Adipocyte (in vitro differentiated cells): ENCODE measurements at regions not wholly inside any gene's neighbourhood (a gene's known extent, or its start where the extent isn't known, plus 50 kb on each side); places are given as distances from the start of the nearest gene placed in this dataset.
"Not testable (repeated sequence)": the region's sequence is repeated elsewhere in the genome, so short reads cannot be mapped to it uniquely, and the experiment has no call there.

Source experiments
- DNase-seq: peaks from one replicate; pipeline ENCODE4 v3.0.0-alpha.2; 2015; ENCODE audit warnings: low read depth
- H3K27me3 ChIP-seq: replicated peaks from 2 replicates; pipeline ENCODE4 v1.7.0; 2013; ENCODE audit warnings: mild to moderate bottlenecking, low read length, moderate library complexity; ENCODE audit not compliant: control insufficient read depth, insufficient read depth
- H3K36me3 ChIP-seq: 2 replicates; pipeline ENCODE4 v1.7.0; 2013; ENCODE audit warnings: low read length, mild to moderate bottlenecking, moderate library complexity; ENCODE audit not compliant: control insufficient read depth, insufficient read depth, severe bottlenecking
- H3K4me1 ChIP-seq: 2 replicates; pipeline ENCODE4 v1.7.0; 2013; ENCODE audit warnings: mild to moderate bottlenecking, low read length, moderate library complexity; ENCODE audit not compliant: control insufficient read depth, insufficient read depth
- H3K4me3 ChIP-seq: 2 replicates; pipeline ENCODE4 v1.7.0; 2013; ENCODE audit warnings: mild to moderate bottlenecking, low read length, moderate library complexity
- H3K9ac ChIP-seq: 2 replicates; pipeline ENCODE4 v1.7.0; 2013; ENCODE audit warnings: mild to moderate bottlenecking, low read length, moderate library complexity
- H3K9me3 ChIP-seq: 2 replicates; pipeline ENCODE4 v1.7.0; 2013; ENCODE audit warnings: mild to moderate bottlenecking, low read length, moderate library complexity; ENCODE audit not compliant: control insufficient read depth

DNA sequence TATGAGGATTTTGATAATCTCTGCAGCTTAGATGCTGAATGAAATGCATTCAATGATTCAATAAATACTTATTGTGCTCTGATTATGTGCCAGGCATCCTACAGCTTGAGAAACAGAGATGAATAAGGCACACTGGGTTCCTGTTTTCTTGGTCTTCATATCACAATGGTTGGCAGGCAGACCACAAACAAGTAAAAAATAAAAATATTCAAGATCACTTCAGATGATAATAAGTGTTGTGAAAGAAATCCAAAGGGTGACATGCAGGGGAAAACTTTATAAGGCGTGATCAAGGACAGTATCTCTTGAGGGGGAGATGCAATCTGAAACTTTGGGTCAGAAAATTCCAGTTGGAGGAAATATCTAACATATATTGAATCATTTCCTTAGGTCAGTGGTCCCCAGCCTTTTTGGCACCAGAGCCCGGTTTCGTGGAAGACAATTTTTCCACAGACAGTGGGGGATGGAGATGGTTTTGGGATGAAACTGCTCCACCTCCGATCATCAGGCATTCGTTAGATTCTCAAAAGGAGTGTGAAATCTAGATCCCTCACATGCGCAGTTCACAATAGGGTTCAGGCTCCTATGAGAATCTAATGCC is 73.7 kb upstream of the RAP1B start:
- no peaks in the 10 kb centered on the region for H3K9me3 ChIP-seq
- no peak overlapping the region for H3K9ac ChIP-seq
- H3K36me3 ChIP-seq, result no peaks in the 10 kb centered on the region
- H3K4me1 ChIP-seq, result peaks cover 21% of the 10 kb centered on the region
- H3K27me3 ChIP-seq, result no peaks in the 10 kb centered on the region
- DNase-seq, result no peak
- no peak overlapping the region for H3K4me3 ChIP-seq

DNA sequence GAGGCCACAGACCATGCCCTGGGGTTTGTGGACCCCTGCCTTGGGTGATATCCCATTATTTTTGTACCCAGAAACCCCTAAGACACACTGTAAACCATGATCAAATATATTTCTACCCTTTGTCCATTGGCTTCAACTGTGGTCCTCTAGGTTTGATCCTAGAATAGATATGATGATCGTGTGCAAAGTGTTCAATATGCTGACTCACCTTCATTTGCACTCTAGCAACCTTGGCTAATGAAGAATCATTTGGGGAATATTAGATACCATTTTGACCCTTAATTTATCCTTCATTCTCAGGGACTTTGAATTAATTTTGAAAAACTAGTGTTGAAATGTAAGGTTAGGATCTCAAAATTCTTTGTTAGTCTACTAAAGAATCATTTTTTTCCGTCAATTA is 73.1 kb upstream of the RAP1B start:
- H3K9ac ChIP-seq, result no peak overlapping the region
- no peaks in the 10 kb centered on the region for H3K9me3 ChIP-seq
- H3K4me3 ChIP-seq, result no peak overlapping the region
- H3K36me3 ChIP-seq, result no peaks in the 10 kb centered on the region
- H3K4me1 ChIP-seq, result peaks cover 16% of the 10 kb centered on the region
- no peaks in the 10 kb centered on the region for H3K27me3 ChIP-seq
- no peak for DNase-seq

DNA sequence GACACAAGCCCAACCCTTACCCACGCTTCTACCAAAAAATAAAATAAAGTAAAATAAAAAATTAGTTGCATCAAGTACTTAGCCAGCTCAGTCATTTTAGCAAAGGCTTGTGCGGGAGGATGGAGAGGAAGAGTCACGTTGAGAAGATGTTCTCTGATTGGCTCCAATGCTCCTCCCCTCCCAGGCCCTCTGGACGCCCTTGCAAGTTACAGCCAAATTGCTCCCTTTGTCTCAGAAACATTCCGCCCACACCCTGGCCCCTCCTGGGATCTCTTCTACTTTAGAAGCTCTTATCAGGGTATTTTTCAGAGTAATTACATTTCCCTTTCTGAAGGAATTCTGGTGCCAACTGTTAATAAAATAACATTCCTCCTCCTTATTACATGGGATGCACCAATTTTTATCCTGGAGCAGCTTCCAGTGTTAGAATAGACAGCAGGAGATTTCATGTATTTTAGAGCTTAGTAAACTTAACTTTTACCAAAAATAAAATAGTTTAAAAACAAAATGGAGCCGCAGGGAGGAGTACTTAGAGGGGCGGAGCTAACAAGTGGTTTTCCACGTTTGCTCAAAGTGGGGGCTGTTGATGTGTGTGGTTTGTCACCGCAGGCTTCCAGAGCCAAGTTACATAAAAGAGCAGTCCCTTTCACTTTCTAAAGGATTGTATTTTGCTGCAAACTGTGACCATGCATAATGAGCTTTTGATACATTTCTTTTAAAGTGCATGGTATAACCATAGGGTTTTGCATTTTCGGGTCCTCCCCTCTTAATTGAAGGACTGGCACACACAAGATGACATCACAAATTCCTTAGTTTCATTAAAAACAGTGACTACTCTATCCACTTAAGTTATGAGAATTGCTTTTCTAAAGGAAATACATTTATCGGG is 71.7 kb upstream of the RAP1B start:
- Histone ChIP-seq H3K9ac (peak overlapping the region; percentile 68), H3K4me1 (peaks cover 10% of the 10 kb centered on the region), H3K9me3 (no peaks in the 10 kb centered on the region), H3K27me3 (no peaks in the 10 kb centered on the region), H3K4me3 (peak overlapping the region; percentile 73), H3K36me3 (no peaks in the 10 kb centered on the region)
- peak; percentile 22 for DNase-seq

DNA sequence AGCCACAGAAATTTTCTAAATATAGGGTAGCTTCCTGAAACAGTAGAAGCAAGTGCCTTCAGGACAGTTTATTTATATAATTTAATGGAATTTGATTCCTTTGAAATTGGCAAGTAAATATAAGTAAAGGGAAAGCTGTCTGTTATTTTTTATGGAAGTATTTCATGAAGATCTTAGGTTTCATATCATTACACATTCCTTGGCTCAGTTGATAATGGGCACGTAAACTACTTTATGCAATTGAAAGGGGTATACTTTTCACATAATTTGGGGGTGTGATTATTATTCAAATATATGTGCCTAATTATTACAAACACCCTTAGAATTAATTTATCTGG is 71.1 kb upstream of the RAP1B start:
- H3K4me1 ChIP-seq, result peaks cover 10% of the 10 kb centered on the region
- H3K27me3 ChIP-seq, result no peaks in the 10 kb centered on the region
- peak overlapping the region; percentile 73 for H3K4me3 ChIP-seq
- H3K9me3 ChIP-seq, result no peaks in the 10 kb centered on the region
- DNase-seq, result peak; percentile 32
- H3K36me3 ChIP-seq, result no peaks in the 10 kb centered on the region
- peak overlapping the region; percentile 68 for H3K9ac ChIP-seq

DNA sequence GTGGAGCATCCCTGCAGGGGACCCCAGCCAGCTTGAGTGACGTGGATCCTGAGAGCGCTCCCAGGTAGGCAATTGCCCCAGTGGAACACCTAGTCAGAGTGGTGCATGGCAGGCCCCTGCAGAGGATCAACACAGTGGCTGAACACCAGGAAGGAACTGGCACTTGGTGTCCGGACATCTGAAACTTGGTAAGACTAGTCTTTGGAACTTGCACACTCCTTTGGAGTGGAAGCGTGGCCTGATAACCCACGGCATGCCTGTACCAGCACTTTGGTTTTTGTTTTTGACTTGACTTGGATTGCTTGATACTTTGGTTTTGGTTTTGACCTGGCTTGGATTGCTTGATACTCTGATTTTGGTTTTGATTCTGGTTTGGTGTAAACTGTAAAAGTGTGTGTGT is 69.9 kb upstream of the RAP1B start:
- H3K9me3 ChIP-seq, DNase-seq, H3K27me3 ChIP-seq, H3K4me1 ChIP-seq, H3K36me3 ChIP-seq, H3K4me3 ChIP-seq, H3K9ac ChIP-seq: not testable (repeated sequence)

DNA sequence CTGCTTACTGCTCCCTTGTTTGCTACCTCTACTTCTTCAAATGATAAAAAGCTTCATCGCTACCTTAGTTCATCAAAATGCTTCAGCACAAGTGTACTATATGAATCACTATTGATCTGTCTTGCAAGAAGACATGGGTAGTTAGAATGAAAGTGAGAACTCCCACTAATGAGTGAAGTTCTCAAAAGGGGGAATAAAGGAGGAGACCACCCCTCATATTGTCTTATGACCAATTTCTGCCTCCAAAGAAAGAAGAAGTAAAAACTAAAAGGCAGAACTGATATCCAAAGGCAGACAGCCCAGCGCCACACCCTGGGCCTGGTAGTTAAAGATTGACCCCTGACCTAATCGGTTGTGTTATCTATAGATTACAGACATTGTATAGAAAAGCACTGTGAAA is 63.4 kb upstream of the RAP1B start:
- not testable (repeated sequence) for DNase-seq, H3K9me3 ChIP-seq, H3K27me3 ChIP-seq

DNA sequence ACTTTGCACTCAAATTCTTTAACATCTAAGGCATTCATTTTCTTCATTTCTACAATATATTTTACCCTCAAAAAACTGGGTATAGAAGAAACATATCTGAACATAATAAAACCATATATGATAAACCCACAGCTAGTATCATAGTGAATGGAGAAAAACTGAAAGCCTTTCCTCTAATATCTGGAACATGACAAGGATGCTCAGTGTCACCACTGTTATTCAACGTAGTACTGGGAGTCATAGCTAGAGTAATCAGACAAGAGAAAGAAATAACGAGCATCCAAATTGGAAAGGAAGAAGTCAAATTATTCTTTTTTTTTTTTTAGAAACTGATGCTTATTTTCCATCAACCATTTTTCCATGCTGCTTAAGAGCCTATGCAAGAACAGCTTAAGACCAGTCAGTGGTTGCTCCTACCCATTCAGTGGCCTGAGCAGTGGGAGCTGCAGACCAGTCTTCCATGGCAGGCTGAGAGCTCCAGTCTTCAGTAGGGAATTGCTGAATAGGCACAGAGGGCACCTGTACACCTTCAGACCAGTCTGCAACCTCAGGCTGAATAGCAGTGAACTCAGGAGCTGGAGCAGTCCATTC is 58.0 kb upstream of the RAP1B start:
- not testable (repeated sequence) for H3K9me3 ChIP-seq, H3K4me1 ChIP-seq, H3K27me3 ChIP-seq, H3K4me3 ChIP-seq, H3K9ac ChIP-seq, DNase-seq, H3K36me3 ChIP-seq

More for the DNA sequence above, 63.4 kb upstream of the RAP1B start:
- H3K36me3 ChIP-seq, H3K4me3 ChIP-seq, H3K9ac ChIP-seq, H3K4me1 ChIP-seq: not testable (repeated sequence)

DNA sequence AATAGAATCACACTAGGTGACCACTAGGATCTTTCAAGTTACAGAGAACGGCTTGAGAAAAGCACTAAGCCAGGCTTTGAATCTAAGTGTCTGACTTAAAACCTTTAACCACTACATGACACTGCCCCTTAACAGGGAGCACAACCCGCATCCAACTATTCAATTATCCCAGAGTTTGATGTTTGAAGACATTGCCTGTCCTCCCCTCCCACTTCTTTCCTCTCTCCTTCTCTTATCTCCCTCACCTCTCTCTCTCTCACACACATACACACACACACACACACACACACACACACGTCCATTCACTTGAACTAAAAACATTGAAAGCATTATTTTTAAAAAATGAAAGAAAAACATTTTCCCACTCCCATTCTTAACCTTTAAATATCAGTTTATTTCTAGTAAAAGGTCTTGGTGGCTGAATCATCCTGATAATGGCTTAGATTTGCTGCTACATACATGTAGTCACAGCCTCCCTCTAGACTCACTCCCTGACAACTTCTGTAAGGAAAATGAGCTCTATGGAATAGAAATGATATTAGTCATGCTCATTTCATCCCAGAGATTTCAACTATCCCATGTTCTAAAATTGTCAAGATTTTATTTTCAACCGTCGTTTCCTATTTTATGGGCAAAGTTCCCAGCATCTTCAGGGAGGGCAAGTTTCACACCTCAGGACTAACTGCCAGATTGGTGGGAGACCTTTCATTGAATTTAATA is 53.5 kb upstream of the RAP1B start:
- Histone ChIP-seq H3K36me3 (no peaks in the 10 kb centered on the region), H3K4me1 (peaks cover 21% of the 10 kb centered on the region), H3K4me3 (no peak overlapping the region), H3K27me3 (no peaks in the 10 kb centered on the region), H3K9ac (no peak overlapping the region), H3K9me3 (no peaks in the 10 kb centered on the region)
- DNase-seq, result peak; percentile 68

DNA sequence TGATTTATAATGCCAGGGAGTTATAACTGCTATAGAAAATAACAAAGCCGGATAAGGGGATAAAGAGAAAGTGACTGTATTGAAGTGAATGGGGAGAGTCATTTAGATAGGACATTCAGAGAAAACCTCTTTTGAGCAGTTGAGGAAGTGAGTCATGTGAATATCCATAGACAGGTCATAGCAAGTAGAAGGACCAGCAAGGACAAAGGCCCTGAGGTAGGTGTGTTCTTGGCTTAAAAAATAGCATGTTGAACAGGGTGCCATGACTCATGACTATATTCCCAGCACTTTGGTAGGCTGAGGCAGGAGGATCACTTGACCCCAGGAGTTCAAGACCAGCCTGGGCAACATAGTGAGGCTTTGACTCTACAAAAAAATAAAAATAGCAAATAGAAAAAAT is 51.5 kb upstream of the RAP1B start:
- H3K4me1 ChIP-seq, result peaks cover 21% of the 10 kb centered on the region

DNA sequence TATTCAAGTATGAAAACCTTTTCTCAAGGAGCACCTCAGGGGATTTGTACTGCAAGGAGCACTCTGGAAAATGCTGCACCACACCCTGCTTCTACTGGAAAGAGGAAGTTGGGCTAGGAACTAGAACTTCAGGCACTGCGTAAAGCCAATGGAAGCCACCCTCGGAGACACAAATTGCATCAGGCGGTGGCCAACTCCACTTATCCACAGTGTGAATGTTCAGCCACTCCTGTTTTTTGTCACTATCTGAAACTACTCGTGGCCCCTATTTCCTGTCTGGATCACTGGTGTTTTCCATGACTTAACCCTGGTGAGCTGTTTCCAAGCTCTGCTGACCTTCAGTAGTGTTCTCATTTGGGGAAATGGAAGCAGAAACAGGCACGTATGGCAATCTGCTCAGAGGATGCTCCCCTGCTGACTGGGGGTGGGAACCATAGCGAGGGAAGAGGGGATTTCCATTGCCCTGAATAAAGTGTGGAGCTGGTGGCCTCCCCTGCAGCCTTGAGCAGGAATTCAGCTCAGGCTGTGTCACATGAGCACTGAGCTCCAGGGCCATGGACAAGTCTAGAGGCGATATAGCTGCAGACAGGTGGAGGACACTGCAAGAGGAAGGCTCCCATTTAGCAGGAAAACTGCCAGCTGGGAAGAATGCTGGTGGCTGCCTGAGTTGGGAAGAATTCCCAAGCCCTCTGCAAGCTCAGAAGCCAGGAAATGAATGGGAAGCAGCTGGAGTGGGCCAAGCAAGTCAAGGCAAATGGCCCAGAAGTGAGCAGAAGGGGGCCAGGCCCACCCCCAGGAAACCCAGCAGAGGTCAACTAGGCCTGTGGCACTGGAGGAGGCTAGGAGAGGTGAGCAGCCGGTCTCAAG is 50.5 kb upstream of the RAP1B start:
- peaks cover 28% of the 10 kb centered on the region for H3K4me1 ChIP-seq
- no peak overlapping the region for H3K9ac ChIP-seq
- no peaks in the 10 kb centered on the region for H3K36me3 ChIP-seq
- no peak for DNase-seq
- no peak overlapping the region for H3K4me3 ChIP-seq
- no peaks in the 10 kb centered on the region for H3K9me3 ChIP-seq
- H3K27me3 ChIP-seq, result no peaks in the 10 kb centered on the region

More for the DNA sequence above, 51.5 kb upstream of the RAP1B start:
- no peak overlapping the region for H3K9ac ChIP-seq
- DNase-seq, result no peak
- H3K27me3 ChIP-seq, result no peaks in the 10 kb centered on the region
- H3K36me3 ChIP-seq, result no peaks in the 10 kb centered on the region
- no peaks in the 10 kb centered on the region for H3K9me3 ChIP-seq
- H3K4me3 ChIP-seq, result no peak overlapping the region
